Amniotic epithelial cell (primary cell): ENCODE measurements at regions not wholly inside any gene's neighbourhood (a gene's known extent, or its start where the extent isn't known, plus 50 kb on each side); places are given as distances from the start of the nearest gene placed in this dataset.

Experiments
- DNase-seq: peaks from one replicate; pipeline ENCODE4 v3.0.0-alpha.2; 2010; ENCODE audit warnings: low read depth

GRCh38 chr10:128680116-128680515 lies 553.9 kb upstream of the MKI67 start:
- no peak for DNase-seq

GRCh38 chr10:128684215-128684614 lies 558.0 kb upstream of the MKI67 start:
- DNase-seq, result no peak

GRCh38 chr10:128686630-128687278 lies 560.5 kb upstream of the MKI67 start:
- no peak for DNase-seq

DNA sequence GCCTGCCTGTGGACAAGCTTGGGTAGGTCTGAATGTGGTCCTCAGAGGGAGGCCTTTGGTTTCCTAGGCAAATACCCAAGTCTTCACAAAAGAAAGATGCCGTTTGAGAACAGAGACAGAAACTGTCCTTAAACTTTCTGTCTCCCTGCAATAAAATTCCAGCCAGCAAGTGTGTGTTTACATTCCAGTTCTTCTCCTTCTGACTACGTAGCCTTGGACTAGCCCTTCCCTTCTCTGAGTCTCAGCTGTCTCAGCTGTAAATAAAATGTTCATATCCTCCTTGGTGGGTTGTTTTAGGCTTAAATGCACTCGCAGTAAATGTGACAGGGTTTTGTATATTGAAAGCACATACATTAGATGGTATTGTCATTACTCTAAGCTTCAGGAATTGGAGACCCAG lies 561.2 kb upstream of the MKI67 start:
- DNase-seq, result no peak

DNA sequence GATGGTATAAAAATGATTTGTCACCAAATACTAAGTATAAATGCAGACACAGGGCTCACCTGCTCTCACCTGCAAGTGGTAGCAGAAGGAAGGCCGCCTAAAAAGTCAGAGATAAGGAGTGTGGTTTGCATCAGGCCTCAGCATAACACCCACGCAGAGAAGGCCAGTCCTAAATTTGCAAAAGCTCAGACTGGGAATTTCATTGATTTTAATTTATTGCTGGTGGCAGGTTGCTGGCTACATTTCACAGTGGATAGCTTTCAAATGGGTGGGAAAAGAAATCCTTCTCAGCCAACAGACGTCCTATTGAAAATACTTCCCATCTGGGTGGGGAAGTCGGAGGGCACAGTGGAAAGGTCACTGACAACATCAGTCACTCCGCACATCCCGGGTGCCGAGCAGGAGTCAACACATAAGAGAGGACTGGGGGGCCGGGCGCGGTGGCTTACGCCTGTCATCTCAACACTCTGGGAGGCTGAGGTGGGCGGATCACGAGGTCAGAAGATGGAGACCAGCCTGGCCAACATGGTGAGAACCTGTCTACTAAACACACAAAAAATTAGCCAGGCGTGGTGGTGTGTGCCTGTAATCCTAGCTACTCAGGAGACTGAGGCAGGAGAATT lies 561.8 kb upstream of the MKI67 start:
- DNase-seq, result no peak

GRCh38 chr10:128689667-128690066 lies 563.4 kb upstream of the MKI67 start:
- DNase-seq, result no peak

- DNase-seq, result no peak
Observed at GRCh38 chr10:128693493-128694131, 567.4 kb upstream of the MKI67 start.

- DNase-seq, result no peak
Observed at GRCh38 chr10:128694168-128694850, 568.1 kb upstream of the MKI67 start.

DNA sequence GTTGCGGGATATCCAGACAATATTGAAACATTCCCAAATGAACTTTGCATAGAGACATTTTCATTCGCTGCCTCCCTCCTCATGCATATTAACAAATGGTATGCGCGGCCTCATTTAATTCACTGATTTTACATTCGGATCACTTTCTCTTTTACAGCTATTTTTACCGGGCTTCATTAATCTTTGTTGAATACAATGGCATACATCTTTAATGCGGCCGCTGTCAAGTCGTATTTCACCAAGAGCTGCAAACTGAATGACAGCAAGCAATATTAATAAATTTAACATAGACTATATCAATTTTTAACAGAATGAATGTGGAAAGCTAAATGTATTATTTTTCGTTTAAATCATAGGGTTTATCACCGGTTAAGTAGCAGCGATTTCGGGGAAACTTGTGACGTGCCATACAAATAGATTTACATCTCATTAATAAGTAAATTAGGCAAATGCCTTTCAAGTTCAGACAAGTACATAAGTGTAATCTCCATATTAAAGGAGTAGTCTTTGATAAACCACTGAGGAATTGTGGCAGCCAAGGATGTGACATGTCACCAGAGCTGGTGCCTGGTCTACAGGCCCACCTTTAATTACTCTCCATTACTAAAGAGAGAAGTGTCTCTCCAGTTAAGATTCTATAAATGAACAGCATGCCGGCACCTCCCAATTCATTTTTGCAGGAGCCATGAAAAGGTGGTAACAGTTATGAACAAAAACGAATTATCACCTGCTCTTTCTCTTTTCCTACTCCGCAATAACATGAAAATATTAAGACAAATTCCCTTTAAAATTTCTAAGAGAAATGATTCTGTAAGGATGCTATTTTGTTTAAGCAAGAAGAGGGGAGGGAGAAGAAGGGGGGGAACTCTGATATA lies 568.9 kb upstream of the MKI67 start:
- no peak for DNase-seq

DNA sequence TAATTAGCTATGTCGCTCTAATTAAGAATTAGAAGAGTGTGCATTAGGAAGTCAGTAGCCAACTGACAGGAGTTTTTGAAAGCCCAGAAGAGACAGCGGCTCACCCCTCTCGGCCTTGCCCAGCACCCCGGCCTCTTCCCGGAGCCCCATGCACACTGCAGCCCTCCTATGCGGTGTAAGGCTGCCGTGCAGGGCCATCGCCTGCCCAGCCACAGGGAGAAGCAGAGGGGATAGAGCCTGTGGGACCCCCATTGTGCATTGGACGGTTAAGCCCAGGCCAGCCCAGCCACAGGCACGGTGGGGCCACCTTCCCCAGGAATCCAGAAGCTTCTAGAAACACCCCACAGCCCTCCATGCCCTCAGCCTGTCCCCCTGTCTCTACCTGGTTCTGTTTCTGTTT lies 569.7 kb upstream of the MKI67 start:
- no peak for DNase-seq

DNA sequence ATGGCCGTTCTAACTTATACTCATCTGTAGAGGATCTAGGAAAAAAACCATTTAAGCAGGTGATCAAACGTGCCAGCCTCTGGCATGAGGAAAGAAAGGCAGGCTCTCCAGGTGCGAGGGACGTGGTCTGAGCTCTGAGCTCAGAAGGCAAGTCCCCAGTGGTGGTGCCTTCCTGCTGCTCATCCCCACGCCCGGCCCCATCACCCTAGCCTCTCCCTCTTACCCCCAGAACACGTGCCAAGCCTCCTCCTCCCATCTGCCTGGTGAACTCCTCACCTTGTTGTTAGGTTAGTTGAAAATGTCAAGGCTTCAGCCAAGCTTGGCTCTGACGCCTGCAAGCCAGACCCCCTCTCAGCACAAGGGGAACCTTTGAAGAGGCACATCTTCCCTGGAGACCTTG lies 571.2 kb upstream of the MKI67 start:
- DNase-seq, result no peak

DNA sequence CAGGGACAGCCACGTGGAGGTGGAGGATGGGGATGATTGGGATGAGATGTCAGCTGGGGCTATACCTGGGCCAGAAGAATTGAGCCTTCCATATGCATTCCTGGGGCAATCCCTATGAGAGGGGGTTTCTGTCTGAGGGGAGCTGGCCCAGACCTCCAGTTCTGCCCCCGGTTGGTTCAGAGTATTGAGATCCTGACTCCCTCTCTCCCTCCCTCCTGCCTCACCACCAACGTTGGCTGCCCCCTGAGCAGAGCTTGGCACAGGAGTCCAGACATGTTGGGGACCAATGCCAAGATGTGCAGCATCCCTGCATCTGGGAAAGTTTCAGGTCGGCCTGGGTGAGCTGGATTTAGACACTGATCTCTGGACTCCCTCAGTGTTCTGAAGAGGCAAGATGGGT lies 575.2 kb upstream of the MKI67 start:
- no peak for DNase-seq

GRCh38 chr10:128701837-128702236 lies 575.6 kb upstream of the MKI67 start:
- no peak for DNase-seq

GRCh38 chr10:128704716-128705115 lies 578.5 kb upstream of the MKI67 start:
- no peak for DNase-seq

DNA sequence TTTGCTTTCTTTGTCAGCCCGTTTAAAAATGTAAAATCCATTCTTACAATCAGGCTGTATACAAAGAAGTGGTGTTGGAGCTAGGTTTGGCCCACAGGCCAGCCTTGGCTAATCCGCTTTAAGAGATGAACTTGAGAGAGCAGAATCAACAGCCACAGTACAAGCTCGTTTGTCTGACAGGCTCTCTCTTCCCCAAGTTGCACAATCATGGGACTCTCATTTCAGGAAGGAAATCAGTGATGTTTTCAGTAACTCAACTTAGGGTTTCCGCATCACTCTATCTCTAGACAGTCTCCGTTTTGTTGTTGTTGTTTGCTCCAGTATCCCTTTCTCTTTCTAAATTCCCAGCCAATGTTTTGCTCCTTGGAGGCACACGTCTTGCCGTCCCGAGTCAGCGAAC lies 582.0 kb upstream of the MKI67 start:
- DNase-seq, result no peak

DNA sequence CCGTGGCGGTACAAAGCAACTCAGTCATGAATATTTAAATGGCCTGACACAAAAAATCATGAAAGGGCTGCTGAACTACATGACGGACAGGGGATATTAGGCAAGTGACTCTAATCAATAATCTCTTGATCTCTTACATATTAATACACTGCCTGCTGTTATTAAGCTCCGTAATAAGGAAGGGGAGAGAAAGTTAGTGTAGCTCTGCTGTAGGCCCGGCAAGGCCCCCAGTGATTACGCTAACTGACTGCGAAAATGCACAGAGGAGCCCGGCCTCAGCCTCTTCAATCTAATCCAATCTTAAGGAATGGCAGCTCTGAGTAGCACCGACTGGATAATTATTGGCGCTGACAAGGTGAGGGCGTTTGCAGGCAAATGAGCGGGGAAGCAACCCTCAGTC lies 583.5 kb upstream of the MKI67 start:
- DNase-seq, result no peak

GRCh38 chr10:128710098-128710797 lies 584.0 kb upstream of the MKI67 start:
- no peak for DNase-seq

- DNase-seq, result no peak
Observed at GRCh38 chr10:128710798-128711183, 584.6 kb upstream of the MKI67 start.

DNA sequence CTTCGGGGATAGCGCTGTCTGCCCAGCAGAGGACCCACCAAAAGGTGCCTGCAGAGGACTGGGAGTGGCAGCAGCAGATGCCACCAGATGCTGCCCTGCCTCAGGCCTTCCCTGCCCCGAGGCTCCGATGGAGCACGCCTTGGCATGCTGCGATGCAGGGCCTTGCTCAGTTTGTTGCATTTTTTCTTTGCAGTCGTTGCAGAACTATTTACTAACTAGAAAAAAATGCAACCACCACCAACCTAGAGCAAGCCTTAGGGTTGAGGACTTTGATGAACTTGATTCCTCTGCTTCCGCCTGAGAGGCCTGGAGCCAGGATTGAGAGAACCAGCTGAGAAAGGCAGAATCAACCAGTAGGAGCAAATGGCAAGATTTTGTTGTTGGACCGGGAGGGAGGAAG lies 585.6 kb upstream of the MKI67 start:
- DNase-seq, result no peak

- DNase-seq, result no peak
Observed at GRCh38 chr10:128712661-128713400, 586.6 kb upstream of the MKI67 start.

- no peak for DNase-seq
Observed at GRCh38 chr10:128713471-128713870, 587.2 kb upstream of the MKI67 start.
